Psoas muscle (tissue), 7 donors: ENCODE measurements at regions not wholly inside any gene's neighbourhood (a gene's known extent, or its start where the extent isn't known, plus 50 kb on each side); places are given as distances from the start of the nearest gene placed in this dataset.

Experiments
- ATAC-seq, 4 donors: fragments of 200-7000 bp; cut with Tn5 transposase; one replicate each; pipeline ENCODE4 v1.9.1; 2020; ENCODE audit warnings: moderate library complexity in 3 of 4, mild to moderate bottlenecking in 2 of 4
- DNase-seq, 2 donors: peaks; one replicate each; pipeline ENCODE4 v3.0.0-alpha.2; 2020
- H3K27ac ChIP-seq: fragments of 200-600 bp; one replicate; pipeline ENCODE4 v1.8.0; 2022
- H3K27me3 ChIP-seq, 3 donors: fragments of 200-600 bp in 1 of 3; one replicate each; pipeline versions ENCODE4 v1.6.1 to v1.8.0; 2013 to 2022; ENCODE audit warnings: low read length in 2 of 3, mild to moderate bottlenecking in 2 of 3, moderate library complexity in 1 of 3; ENCODE audit not compliant: insufficient read depth in 3 of 3
- H3K36me3 ChIP-seq, 2 donors: fragments of 200-600 bp in 1 of 2; one replicate each; pipeline versions ENCODE4 v1.6.1 to v1.8.0; 2013 to 2022; ENCODE audit warnings: low read depth in 1 of 2, mild to moderate bottlenecking in 1 of 2, moderate library complexity in 1 of 2; ENCODE audit not compliant: insufficient read depth in 1 of 2
- H3K4me1 ChIP-seq: fragments of 200-600 bp; one replicate; pipeline ENCODE4 v1.8.0; 2022
- H3K4me3 ChIP-seq: fragments of 200-600 bp; one replicate; pipeline ENCODE4 v1.8.0; 2022; ENCODE audit warnings: mild to moderate bottlenecking
- H3K9me3 ChIP-seq: fragments of 200-600 bp; one replicate; pipeline ENCODE4 v1.8.0; 2022
- CTCF ChIP-seq: fragments of 200-600 bp; IDR thresholded peaks from one replicate; pipeline ENCODE4 v1.8.0; 2022; ENCODE audit warnings: antibody characterized with exemption
- WGBS, 3 donors: extraction: QIAGEN DNeasy Blood & Tissue Kit; methylation state at CpG; one replicate each; pipeline versions ENCODE4 v1.1.6 to v1.1.7; 2013; 5-methylcytosine and 5-hydroxymethylcytosine counted together
- intact Hi-C, 2 donors: fragments of 100-400 bp; cut with DNase I; formaldehyde crosslinking; loops; one replicate each; pipeline versions ENCODE4 v1.11.0 to v1.14.2; 2022
- donor health status: healthy with polysubstance abuse.
- donor health status: DM: no; HTN: no; CAD: no; lungs with moderate emphysema.
- donor health status: Bipolar disorder and iron deficiency.
- donor health status: healthy.
- donor health status: DM: yes; HTN: yes; CAD: no.
- donor health status: DM: no; HTN: no; CAD: no.
- donor health status: DM: yes; HTN: yes; CAD: no.

- no peak overlapping the region for H3K27ac ChIP-seq
- no peak overlapping the region for H3K4me3 ChIP-seq
- no peak for TF ChIP-seq CTCF
- ATAC-seq (no peak), DNase-seq (no peak)
- 74 to 82% (median 81%) methylated on average over 3 of the region's 3 CpGs for WGBS, 3 donors
- intact Hi-C loops: no loop called here
- H3K27me3 ChIP-seq: no peaks in the 10 kb centered on the region
- H3K9me3 ChIP-seq: no peaks in the 10 kb centered on the region
- no peaks in the 10 kb centered on the region for H3K36me3 ChIP-seq
- H3K4me1 ChIP-seq: no peaks in the 10 kb centered on the region
These were observed 133.4 kb upstream of the RAP1B start for GRCh38 chr12:68477261-68477772.

GRCh38 chr12:68477906-68478305 is 132.8 kb upstream of the RAP1B start:
- H3K27ac ChIP-seq: no peak overlapping the region
- 87 to 88% (median 87%) methylated on average over 5 of the region's 5 CpGs for WGBS, 3 donors

GRCh38 chr12:68478516-68479260 is 132.0 kb upstream of the RAP1B start:
- intact Hi-C loops: no loop called here
- DNase-seq (no peak), ATAC-seq (no peak)
- 95 to 100% (median 97%) methylated on average over 1 of the region's 1 CpG for WGBS, 3 donors
- H3K4me3 ChIP-seq: no peak overlapping the region
- H3K4me1 ChIP-seq: no peaks in the 10 kb centered on the region
- no peak for TF ChIP-seq CTCF
- no peak overlapping the region for H3K27ac ChIP-seq
- no peaks in the 10 kb centered on the region for H3K27me3 ChIP-seq
- H3K9me3 ChIP-seq: no peaks in the 10 kb centered on the region
- no peaks in the 10 kb centered on the region for H3K36me3 ChIP-seq

More at GRCh38 chr12:68477906-68478305, 132.8 kb upstream of the RAP1B start:
- H3K9me3 ChIP-seq: no peaks in the 10 kb centered on the region
- ATAC-seq: no peak
- intact Hi-C loops: no loop called here
- no peaks in the 10 kb centered on the region for H3K4me1 ChIP-seq
- no peak overlapping the region for H3K4me3 ChIP-seq
- TF ChIP-seq CTCF: no peak
- H3K27me3 ChIP-seq: no peaks in the 10 kb centered on the region
- DNase-seq: no peak
- H3K36me3 ChIP-seq: no peaks in the 10 kb centered on the region

GRCh38 chr12:68479261-68479895 is 131.3 kb upstream of the RAP1B start:
- no peak for ATAC-seq
- DNase-seq: no peak
- intact Hi-C loops: no loop called here
- 48 to 60% (median 56%) methylated on average over 4 of the region's 4 CpGs for WGBS, 3 donors
- TF ChIP-seq CTCF: no peak
- Histone ChIP-seq H3K27ac (no peak overlapping the region), H3K4me3 (no peak overlapping the region), H3K27me3 (no peaks in the 10 kb centered on the region), H3K4me1 (no peaks in the 10 kb centered on the region), H3K36me3 (no peaks in the 10 kb centered on the region), H3K9me3 (no peaks in the 10 kb centered on the region)
